ENCODE measurements at regions not wholly inside any gene's neighbourhood (a gene's known extent, or its start where the extent isn't known, plus 50 kb on each side); places are given as distances from the start of the nearest gene placed in this dataset.

DNA sequence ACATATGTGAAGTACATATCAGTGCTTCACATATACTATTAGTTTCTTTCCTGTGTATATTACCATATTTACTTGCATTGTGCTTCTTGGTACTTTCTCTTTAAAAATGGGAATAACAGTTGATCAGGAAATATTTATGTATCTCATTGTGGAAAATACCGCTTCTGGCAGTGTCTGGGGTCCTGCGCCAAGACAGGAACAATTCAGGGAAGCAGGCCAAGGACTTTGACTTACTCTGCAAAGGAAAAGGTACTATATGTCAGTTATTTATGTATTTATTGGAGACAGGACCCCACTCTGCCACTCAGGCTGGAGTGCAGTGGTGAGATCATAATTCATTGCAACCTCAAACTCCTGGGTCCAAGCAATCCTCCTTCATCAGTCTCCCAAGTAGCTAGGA is 57.7 kb upstream of the NBEA start:
- no peak overlapping the region for H3T11ph ChIP-seq (ENCODE audit: low read length)
- Mint-ChIP-seq H3K27ac (peak overlapping the region in 1 of 3 experiments; percentile 20; a peak in 1 of 7 replicates), H3K36me3 (ENCODE audit: insufficient read depth in 1 of 3, low read depth in 3 of 3) (no peaks in the 10 kb centered on the region), H3K4me3 (no peak overlapping the region), H3K4me1 (peaks cover 10 to 11% of the 10 kb centered on the region in 2 experiments), H3K9me3 (no peaks in the 10 kb centered on the region), H3K27me3 (ENCODE audit: low read depth) (no peaks in the 10 kb centered on the region)
- H4K8ac ChIP-seq (replicated peaks; ENCODE audit: insufficient read length, low read depth, low read length) = no peak overlapping the region
- no peaks in the 10 kb centered on the region for H3K27me3 ChIP-seq (ENCODE audit: insufficient read depth, low read length)
- TF ChIP-seq, protein P1, sequence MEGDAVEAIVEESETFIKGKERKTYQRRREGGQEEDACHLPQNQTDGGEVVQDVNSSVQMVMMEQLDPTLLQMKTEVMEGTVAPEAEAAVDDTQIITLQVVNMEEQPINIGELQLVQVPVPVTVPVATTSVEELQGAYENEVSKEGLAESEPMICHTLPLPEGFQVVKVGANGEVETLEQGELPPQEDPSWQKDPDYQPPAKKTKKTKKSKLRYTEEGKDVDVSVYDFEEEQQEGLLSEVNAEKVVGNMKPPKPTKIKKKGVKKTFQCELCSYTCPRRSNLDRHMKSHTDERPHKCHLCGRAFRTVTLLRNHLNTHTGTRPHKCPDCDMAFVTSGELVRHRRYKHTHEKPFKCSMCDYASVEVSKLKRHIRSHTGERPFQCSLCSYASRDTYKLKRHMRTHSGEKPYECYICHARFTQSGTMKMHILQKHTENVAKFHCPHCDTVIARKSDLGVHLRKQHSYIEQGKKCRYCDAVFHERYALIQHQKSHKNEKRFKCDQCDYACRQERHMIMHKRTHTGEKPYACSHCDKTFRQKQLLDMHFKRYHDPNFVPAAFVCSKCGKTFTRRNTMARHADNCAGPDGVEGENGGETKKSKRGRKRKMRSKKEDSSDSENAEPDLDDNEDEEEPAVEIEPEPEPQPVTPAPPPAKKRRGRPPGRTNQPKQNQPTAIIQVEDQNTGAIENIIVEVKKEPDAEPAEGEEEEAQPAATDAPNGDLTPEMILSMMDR (conservative IDR thresholded peaks at IDR 0.05) = no peak
- H3K4me1 ChIP-seq (ENCODE audit: insufficient read depth, low read length) = no peaks in the 10 kb centered on the region
- no peaks in the 10 kb centered on the region for H3K9me3 ChIP-seq (ENCODE audit: control insufficient read depth, low read depth, low read length)
- no peak overlapping the region for H2BK15ac ChIP-seq (ENCODE audit: low read depth, low read length)
- no peak overlapping the region for H2BK12ac ChIP-seq (ENCODE audit: insufficient read length, low read depth, low read length)
- DNase-seq = no peak
- no peak overlapping the region for H3K9ac ChIP-seq (ENCODE audit: extremely low read depth, insufficient read length, low read length)
- no peak overlapping the region for H4K91ac ChIP-seq (ENCODE audit: insufficient read length, low read depth, low read length)
- no peak overlapping the region for H2BK5ac ChIP-seq (ENCODE audit: insufficient read length, low read length)
- H3K23ac ChIP-seq (ENCODE audit: insufficient read length, low read depth, low read length) = no peak overlapping the region
- no peak overlapping the region for H3K56ac ChIP-seq (ENCODE audit: insufficient read length, low read depth, low read length)
- H2BK20ac ChIP-seq (ENCODE audit: low read depth, low read length, poor library complexity, severe bottlenecking) = no peak overlapping the region
- no peaks in the 10 kb centered on the region for H3K79me1 ChIP-seq (ENCODE audit: insufficient read depth, low read depth, low read length, poor library complexity, severe bottlenecking)
- H3K14ac ChIP-seq (ENCODE audit: insufficient read depth, low read length) = no peak overlapping the region
- no peak overlapping the region for H4K5ac ChIP-seq (ENCODE audit: insufficient read length, low read depth, low read length)
- H3K4ac ChIP-seq (ENCODE audit: low read depth, low read length) = no peak overlapping the region
- H2BK120ac ChIP-seq (ENCODE audit: low read depth, low read length, poor library complexity, severe bottlenecking) = no peak overlapping the region
- H2AFZ ChIP-seq (ENCODE audit: low read length) = no peak overlapping the region
- H3K4me2 ChIP-seq (ENCODE audit: insufficient read depth, insufficient read length, low read length) = no peak overlapping the region
- H3K27ac ChIP-seq (ENCODE audit: insufficient read length, low read depth, low read length) = no peak overlapping the region
- no peaks in the 10 kb centered on the region for H3K79me2 ChIP-seq (ENCODE audit: insufficient read depth, low read length)
- no peaks in the 10 kb centered on the region for H4K20me1 ChIP-seq (ENCODE audit: control insufficient read depth, insufficient read depth, insufficient read length)
- H3K23me2 ChIP-seq (ENCODE audit: insufficient read length, low read depth, low read length, poor library complexity, severe bottlenecking) = no peaks in the 10 kb centered on the region
- no peak overlapping the region for H2AK5ac ChIP-seq (ENCODE audit: insufficient read length, low read length)
- no CpG with 5 or more reads among the region's 2 CpGs for WGBS (ENCODE audit: extremely low coverage, insufficient read length, low lambda C conversion rate)
- H3K18ac ChIP-seq (ENCODE audit: insufficient read length, low read depth, low read length) = no peak overlapping the region

Data from H9 (cell line).